ENCODE measurements at regions not wholly inside any gene's neighbourhood (a gene's known extent, or its start where the extent isn't known, plus 50 kb on each side); places are given as distances from the start of the nearest gene placed in this dataset.

- no peak for DNase-seq (ENCODE audit: low spot score)
Observed at GRCh38 chr1:13968361-13968760, 268.4 kb downstream of the PRDM2 start.

- no peak for DNase-seq (ENCODE audit: low spot score)
Observed at GRCh38 chr1:13970631-13971247, 270.8 kb downstream of the PRDM2 start.

- DNase-seq (ENCODE audit: low spot score): no peak
Observed at GRCh38 chr1:13976485-13976884, 276.5 kb downstream of the PRDM2 start.

DNA sequence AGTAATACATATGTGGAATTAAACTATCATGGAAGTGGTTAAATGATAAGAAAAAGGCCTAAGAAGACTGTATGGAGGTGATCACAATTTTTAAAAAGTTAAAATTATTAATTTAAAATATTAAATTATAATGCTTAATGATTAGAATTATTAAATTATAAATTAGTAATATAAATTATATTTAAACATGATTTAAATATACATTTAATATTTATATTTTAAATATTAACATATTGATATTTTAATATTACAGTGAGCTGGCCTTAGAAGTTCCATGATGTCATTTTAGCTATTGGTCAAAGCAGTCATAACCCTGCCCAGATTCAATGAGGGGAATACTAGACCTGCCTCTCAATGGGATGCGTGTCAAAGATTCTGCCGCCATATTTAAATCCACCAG is 281.2 kb downstream of the PRDM2 start:
- no peak for DNase-seq (ENCODE audit: low spot score)

DNA sequence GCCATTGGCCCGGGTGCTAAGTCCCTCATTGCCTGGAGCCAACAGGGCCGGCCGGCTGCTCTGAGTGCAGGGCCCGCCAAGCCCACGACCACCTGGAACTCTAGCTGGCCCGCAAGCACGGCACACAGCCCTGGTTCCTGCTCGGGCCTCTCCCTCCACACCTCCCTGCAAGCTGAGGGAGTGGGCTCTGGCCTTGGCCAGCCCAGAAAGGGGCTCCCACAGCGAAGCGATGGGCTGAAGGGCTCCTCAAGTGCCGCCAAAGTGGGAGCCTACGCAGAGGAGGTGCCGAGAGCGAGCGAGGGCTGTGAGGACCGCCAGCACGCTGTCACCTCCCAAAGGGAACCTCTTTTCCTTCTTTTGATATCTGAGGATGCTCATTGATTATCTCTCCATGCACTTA is 283.4 kb downstream of the PRDM2 start:
- no peak for DNase-seq (ENCODE audit: low spot score)

DNA sequence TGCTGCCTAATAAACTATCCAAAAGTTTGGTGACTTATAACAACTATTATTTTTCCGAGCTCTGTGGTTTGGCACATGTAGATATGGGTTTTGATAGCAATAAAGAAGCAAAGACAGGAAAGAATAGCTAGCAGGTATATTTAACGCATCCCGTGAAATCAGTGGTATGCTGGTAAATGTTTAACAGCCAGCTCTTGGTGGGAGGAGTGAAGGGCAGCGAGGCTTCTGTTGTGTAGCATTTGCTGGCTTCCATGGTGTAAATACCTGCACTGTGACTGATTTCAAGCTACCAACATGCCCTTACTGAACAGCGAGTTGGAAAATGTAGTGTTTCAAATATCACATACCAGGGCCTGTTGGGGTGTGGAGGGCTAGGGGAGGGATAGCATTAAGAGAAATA is 291.0 kb downstream of the PRDM2 start:
- no peak for DNase-seq (ENCODE audit: low spot score)

DNA sequence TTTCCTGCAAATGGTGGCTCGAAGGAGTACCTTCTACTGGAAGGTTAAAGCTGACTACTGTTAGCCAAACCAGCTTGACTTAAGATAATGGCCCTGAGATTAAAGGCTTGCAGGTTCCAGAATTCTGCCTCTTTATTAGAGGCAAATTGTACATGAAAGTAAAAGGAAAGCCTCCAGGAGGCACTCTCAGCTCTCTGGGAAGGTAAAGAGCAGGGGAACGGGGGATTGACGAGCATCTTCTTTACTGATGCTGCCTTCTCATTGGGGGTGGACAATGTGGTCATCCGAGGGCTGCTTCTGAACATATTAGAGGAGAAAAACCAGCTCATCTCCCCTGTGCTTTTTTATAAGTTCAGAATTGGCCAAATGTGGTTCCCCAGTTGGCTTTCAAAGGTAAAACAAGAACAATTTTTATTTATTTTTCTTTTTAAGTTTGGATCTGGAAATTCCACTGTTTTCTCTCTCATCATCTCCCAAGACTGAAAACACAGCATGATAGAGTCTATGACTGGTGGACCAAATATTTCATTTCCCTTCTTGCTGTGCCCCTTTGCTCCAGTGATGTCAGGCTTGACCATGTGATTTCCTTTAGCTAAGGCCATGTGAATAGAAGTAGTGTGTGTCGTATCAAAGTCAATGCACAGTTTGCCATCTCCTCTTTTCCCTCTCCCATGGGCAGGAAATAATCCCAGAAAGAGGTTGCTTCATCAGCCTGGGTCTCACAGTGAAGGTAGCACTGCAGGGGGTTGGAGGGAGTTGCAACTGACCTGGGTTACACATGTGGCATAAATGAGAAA is 292.7 kb downstream of the PRDM2 start:
- DNase-seq (ENCODE audit: low spot score): no peak

DNA sequence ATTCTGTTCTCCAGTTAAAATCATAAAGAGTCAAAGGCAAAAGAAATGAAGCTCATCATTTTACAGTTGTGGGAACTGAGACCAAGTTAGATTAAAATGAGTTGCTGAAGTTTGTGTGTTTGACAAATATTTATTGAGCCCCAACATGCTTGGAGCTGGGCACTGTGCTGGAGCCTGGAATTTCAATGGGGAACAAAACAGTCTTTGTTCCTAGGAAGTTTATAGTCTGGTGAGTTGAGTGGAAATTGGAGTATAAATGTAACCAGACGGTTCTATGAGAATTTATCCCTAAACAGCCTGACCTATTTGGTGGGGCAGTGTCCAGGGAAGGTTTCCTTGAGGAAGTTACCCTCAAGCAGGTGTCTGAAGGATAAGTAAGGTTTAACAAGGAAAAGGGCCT is 294.4 kb downstream of the PRDM2 start:
- DNase-seq (ENCODE audit: low spot score): no peak

DNA sequence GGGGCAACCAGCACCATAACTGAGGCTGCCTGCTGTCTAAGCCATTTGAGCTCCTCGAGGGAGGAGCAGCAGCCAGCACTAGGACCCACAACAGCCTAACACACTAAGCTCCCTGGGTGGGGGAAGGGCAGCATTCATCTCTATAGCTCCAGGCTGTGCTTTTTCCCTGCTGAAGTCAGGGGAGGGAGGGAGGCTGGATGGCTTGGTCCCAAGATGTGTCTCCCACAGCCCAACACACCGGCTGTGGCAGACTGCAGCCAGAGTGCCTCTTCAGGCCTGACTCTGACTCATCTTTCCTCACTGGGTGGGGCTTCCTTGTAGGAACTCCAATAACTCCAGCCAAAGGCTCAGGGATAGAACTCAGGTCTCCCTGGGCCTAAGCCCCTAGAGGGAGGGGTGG is 296.3 kb downstream of the PRDM2 start:
- DNase-seq (ENCODE audit: low spot score): no peak

DNA sequence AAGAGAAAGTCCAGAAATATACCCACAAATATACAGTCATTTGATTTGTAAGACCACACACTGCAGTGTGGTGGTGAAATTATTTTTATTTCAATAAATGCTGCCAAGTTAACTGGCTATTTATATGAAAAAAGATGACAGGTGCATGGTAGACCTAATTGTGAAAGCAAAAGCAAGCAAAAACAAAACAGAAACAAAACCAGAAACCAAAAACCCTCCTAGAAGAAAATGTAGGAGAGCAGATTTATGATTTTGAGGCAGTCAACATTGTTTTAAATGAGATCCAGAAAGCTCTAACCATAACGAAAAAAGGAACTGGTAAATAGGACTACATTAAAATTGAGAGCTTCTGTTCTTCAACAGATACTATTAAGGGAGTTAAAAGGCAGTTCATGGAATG is 303.6 kb downstream of the PRDM2 start:
- peak; percentile 31 for DNase-seq (ENCODE audit: low spot score)

DNA sequence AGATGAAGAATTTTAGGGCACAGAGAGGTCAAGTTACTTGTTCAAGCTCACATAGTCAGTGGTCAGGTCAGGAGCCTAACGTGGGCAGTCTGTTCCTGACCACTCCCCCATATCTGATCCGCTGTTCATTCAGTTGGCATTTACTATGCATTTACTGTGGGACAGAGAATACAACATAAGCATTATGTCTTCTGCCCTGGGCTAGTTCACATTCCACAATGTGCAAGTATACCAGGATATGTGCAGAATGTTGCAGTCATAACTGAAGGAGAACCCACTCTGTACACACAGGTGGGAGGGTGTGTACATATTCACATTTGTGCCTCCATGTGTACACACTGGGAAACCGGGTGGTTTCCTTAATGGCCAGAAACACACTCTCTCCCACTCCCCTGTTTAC is 309.6 kb downstream of the PRDM2 start:
- DNase-seq (ENCODE audit: low spot score): no peak

GRCh38 chr1:14010476-14010875 is 310.5 kb downstream of the PRDM2 start:
- DNase-seq (ENCODE audit: low spot score): no peak

DNA sequence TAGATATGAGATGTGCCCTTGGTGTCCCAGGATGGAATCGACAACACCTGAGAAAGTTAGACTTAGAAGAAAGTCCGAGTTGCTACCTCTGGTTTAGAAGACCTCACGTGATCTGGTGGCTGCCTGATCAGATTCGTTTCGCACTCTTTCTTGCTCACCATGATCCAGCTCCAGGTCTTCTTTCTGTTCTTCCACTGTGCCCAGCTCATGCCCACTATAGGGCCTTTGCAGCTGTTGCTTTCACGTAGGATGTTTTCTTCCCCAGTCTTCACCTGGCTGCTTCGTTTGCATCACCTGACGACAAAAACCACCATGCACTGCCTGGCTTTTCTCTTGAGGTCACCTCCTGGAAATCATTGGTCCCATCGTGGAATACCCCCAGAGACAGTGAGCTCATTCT is 311.1 kb downstream of the PRDM2 start:
- DNase-seq (ENCODE audit: low spot score): no peak

- no peak for DNase-seq (ENCODE audit: low spot score)
Observed at GRCh38 chr1:14011888-14012287, 311.9 kb downstream of the PRDM2 start.

GRCh38 chr1:14014929-14015328 is 314.9 kb downstream of the PRDM2 start:
- no peak for DNase-seq (ENCODE audit: low spot score)

DNA sequence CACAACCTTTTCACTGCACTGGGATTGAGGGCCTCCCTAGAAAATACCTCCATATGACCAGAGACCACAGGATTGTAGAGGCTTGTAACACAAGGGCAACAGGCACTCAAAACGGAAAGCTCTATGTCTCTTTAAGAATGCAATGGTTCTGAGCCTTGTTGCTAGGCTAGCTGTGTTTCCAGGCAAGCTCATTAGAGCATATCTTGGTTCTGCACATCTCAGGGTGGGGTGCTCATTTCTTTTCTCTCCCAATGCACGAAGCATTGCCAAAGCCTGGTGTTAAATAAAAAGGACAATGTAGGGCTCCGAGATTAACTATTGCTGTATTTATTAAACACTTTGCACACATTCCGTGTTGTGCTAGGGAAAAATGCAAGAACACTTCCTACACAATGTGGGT is 315.9 kb downstream of the PRDM2 start:
- DNase-seq (ENCODE audit: low spot score): no peak

DNA sequence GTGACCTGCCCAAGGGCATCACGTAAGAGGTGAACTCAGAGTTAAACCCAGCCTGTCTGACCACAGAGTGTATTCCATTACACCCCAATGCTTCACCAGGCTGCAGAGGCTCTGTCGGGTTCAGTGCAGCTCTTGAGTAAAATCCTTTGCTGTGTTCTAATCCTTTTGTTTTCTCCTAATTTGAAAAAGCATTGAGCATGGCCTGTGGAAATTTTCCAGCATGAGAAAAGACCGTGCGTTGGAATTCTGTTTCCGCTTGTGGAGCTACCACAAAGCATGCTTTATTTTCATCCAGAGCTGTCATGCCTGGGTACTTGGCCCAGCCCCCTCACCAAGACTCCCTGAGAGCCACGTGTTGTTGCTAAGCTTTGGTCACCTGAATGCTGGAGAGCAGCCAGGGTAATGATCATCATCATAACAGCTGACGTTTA is 317.6 kb downstream of the PRDM2 start:
- DNase-seq (ENCODE audit: low spot score): no peak

DNA sequence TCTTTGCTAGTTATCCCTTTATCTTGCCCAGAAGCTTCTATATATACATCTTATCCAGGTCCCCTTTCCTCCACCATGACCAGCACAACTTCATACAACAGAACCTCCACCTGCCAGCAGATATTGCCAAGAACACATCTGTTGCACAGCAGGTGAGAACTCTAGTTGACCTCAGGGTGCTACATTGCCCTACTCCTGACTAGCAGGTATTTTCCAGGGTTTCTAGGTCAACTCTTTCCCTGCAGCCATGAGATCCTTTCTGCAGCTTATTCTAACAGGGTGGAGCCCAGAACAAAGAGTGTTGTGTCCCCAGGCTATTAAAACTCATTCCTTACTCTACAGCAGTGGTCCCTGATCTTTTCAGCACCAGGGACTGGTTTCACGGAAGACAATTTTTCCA is 319.5 kb downstream of the PRDM2 start:
- DNase-seq (ENCODE audit: low spot score): no peak

DNA sequence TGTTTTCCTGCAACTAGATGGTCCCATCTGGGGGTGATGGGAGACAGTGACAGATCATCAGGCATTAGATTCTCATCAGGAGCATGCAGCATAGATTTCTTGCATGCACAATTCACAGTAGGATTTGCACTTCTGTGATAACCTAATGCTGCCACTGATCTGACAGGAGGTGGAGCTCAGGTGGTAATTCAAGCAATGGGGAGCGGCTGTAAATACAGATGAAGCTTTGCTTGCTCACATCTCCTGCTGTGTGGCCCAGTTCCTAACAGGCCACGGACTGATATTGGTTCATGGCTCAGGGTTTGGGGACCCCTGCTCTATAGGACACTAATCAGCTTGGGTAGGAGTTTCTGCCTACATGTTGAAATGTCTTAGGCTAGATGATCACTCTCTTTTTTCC is 320.0 kb downstream of the PRDM2 start:
- no peak for DNase-seq (ENCODE audit: low spot score)

GRCh38 chr1:14027099-14027498 is 327.1 kb downstream of the PRDM2 start:
- DNase-seq (ENCODE audit: low spot score): peak; percentile 86

DNA sequence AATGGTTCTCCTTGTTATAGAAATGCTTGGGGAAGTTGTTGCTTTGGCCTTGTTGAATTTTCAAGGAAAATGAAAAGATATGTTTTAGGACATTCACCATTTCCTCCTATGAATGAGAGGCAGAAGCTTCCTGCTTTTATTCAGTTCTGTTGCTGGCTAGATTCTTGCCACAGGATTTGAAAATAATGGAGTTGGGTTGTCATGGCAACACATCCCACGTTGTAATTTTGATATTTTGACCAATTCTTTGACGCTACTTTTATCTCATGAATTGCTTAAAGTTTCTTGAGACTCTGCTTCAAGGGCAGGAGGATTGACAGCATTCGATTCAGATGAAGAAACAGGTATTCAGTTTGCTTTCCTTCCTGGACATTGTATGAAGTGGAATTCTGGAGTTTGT is 331.5 kb downstream of the PRDM2 start:
- no peak for DNase-seq (ENCODE audit: low spot score)

DNA sequence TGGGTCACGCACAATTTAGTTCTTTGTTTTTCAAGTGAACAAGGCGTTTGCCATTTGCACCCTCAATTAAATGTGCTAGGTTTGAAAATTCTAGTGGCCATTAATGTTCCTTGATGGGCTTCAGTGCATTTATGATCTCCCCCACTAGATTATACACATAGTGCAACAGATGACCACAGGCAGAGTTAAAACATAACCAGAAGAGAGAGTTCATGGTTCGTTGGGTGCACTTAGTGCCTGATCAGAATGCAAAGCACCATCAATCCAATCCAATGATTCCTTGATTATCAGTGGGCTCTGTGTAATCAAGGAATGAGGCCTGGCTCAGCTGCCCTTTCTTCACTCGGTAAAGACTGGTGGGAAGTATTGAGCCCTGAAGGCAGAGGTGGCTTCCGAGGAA is 334.5 kb downstream of the PRDM2 start:
- DNase-seq (ENCODE audit: low spot score): no peak

DNA sequence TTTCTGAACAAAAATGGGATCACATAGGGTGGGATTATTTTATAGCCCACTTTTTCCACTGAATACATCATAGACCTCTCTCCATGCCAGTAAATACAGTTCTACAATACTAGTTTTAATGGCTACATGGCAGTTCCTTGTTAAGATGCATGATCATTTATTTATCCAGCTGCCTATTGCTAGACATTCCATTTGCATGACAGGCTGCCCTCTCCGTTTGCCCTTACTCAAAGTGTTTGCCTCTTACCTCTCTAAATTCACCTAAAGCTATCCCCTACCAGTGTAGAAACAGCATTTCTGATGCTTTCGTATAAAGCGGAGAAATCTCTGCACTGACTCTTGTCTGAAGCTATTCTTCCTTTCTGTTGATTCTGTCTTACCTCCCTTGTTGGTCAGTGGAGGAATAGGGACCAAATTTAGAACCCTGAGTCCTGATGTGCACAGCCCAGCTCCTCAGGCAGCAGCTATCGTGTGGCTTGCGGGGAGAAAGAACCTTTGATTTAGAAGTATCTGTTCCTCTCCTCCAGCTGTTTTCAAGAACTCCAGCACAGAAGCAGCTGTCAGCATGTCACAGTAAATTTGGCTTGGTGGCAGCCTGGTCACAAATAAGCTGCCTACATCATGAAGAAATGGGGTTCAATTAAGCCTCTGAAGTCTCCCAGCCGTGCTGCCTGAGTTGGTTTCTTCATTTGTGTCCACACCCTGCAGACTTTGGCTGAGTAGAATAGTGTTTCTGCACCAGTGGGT is 337.3 kb downstream of the PRDM2 start:
- no peak for DNase-seq (ENCODE audit: low spot score)

All from cerebellar cortex (tissue), 1 donor.